Vagina (tissue), 2 donors: ENCODE measurements at regions not wholly inside any gene's neighbourhood (a gene's known extent, or its start where the extent isn't known, plus 50 kb on each side); places are given as distances from the start of the nearest gene placed in this dataset.

ENCODE experiments used
- POLR2A ChIP-seq, 2 donors: fragments of 450-650 bp; IDR thresholded peaks; one replicate each; pipeline ENCODE4 v1.6.1; 2017; ENCODE audit warnings: antibody characterized with exemption in 2 of 2, mild to moderate bottlenecking in 2 of 2, moderate library complexity in 2 of 2
- TF ChIP-seq, protein P1 (sequence below), 3 experiments: fragments of 450-650 bp in 2 of 3; fragments of 200-600 bp in 1 of 3; sonication (generic) in 1 of 3; IDR thresholded peaks; one replicate each; pipeline ENCODE4 v1.5.1; 2017 to 2019; ENCODE audit warnings: antibody characterized with exemption in 3 of 3, mild to moderate bottlenecking in 2 of 3, moderate library complexity in 2 of 3

DNA sequence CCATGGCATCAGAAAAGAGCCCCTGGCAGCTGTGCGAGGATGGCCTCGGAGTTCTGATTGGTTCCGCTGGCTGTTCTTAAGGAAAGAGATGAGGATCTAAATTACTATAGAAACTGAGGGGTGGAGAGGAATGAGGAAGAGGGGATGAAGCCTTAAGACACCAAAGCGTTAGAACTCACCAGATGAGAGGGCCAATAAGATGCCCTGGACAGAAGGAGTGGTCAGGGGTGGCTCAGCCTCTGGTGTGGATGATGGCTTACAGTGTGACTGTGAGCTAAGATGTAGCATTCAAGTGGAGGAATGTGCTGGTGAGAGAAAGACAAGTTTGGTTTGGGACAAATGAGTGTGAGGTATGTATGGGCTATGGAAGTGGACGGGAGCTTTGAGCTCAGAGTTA lies 97.8 kb downstream of the ZFP36L2 start:
- TF ChIP-seq, protein P1, sequence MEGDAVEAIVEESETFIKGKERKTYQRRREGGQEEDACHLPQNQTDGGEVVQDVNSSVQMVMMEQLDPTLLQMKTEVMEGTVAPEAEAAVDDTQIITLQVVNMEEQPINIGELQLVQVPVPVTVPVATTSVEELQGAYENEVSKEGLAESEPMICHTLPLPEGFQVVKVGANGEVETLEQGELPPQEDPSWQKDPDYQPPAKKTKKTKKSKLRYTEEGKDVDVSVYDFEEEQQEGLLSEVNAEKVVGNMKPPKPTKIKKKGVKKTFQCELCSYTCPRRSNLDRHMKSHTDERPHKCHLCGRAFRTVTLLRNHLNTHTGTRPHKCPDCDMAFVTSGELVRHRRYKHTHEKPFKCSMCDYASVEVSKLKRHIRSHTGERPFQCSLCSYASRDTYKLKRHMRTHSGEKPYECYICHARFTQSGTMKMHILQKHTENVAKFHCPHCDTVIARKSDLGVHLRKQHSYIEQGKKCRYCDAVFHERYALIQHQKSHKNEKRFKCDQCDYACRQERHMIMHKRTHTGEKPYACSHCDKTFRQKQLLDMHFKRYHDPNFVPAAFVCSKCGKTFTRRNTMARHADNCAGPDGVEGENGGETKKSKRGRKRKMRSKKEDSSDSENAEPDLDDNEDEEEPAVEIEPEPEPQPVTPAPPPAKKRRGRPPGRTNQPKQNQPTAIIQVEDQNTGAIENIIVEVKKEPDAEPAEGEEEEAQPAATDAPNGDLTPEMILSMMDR (IDR thresholded peaks at IDR 0.05): no peak
- TF ChIP-seq POLR2A (IDR thresholded peaks at IDR 0.05): no peak
